ENCODE measurements at regions not wholly inside any gene's neighbourhood (a gene's known extent, or its start where the extent isn't known, plus 50 kb on each side); places are given as distances from the start of the nearest gene placed in this dataset.

DNA sequence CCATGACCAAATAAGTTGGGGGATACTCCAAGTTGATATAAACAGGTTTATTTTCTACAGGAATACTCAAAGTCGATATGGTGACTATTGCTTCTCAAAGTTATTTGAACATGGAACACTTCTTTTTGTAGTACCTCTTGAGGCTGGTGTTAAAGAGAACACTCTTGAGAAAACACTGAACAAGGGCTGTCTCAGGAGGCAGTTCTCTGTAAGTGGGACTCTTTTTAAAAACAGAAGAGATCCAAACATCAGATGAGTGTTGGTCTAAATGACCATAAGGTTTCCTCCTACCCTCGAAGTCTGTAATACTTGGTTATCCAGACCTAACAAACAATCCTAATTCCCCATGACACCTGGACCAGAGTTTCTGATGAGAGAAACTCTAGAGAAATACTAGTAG lies 223.2 kb upstream of the TEX13C start:
- TF ChIP-seq SP1 (IDR thresholded peaks at IDR 0.05) (no peak), BHLHE40 (IDR thresholded peaks at IDR 0.05; ENCODE audit: borderline replicate concordance) (no peak), FOXA1 (IDR thresholded peaks at IDR 0.05) (no peak), SUZ12 (IDR thresholded peaks at IDR 0.05) (no peak), ELF4 (IDR thresholded peaks at IDR 0.05) (no peak), CTBP1 (IDR thresholded peaks at IDR 0.05; ENCODE audit: borderline replicate concordance) (no peak), FOXM1 (IDR thresholded peaks at IDR 0.05; ENCODE audit: borderline replicate concordance) (no peak), ZNF384 (IDR thresholded peaks at IDR 0.05) (no peak), LEF1 (IDR thresholded peaks at IDR 0.05; ENCODE audit: borderline replicate concordance) (no peak), FOXK2 (IDR thresholded peaks at IDR 0.05) (no peak), NFRKB (IDR thresholded peaks at IDR 0.05) (no peak)
- TF ChIP-seq, protein P1, sequence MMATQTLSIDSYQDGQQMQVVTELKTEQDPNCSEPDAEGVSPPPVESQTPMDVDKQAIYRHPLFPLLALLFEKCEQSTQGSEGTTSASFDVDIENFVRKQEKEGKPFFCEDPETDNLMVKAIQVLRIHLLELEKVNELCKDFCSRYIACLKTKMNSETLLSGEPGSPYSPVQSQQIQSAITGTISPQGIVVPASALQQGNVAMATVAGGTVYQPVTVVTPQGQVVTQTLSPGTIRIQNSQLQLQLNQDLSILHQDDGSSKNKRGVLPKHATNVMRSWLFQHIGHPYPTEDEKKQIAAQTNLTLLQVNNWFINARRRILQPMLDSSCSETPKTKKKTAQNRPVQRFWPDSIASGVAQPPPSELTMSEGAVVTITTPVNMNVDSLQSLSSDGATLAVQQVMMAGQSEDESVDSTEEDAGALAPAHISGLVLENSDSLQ (IDR thresholded peaks at IDR 0.05): no peak
